Stimulated activated CD4-positive, alpha-beta T cell treated with anti-CD3 and anti-CD28 coated beads, Interleukin-1b, Interleukin-23, amount 100 ng/mL, for 24 hours (primary cell): ENCODE measurements at regions not wholly inside any gene's neighbourhood (a gene's known extent, or its start where the extent isn't known, plus 50 kb on each side); places are given as distances from the start of the nearest gene placed in this dataset.

ENCODE experiments used
- DNase-seq, 4 experiments: peaks; one replicate each; pipeline ENCODE4 v3.0.0-alpha.2; 2020; ENCODE audit warnings: low read depth in 4 of 4, low spot score in 1 of 4

- DNase-seq: no peak
Observed at GRCh38 chr2:82289446-82289845, 1984.9 kb upstream of the LRRTM1 start.

- DNase-seq: no peak
Observed at GRCh38 chr2:82283075-82283474, 1978.5 kb upstream of the LRRTM1 start.

- DNase-seq: no peak
Observed at GRCh38 chr2:82282111-82282882, 1977.7 kb upstream of the LRRTM1 start.

DNA sequence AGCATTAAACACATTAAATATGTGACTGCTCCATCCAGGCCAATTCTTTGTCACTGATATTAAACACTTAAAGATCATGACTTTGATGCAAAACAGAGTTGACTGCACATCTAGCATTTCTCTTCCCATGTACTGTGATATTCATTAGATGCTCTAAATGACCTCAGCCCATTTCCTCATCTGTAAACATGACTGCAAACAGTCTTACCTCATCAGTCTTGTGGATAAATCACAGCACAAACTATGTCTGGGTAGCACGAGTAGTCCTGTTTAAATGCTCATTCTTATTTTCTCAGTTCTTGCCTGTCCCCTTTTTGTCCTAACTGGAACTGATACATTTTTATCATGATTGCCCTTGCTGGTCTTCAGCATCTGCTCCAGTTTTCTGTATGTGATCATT lies 1974.8 kb upstream of the LRRTM1 start:
- no peak for DNase-seq

GRCh38 chr2:82278416-82278815 lies 1973.9 kb upstream of the LRRTM1 start:
- DNase-seq: no peak

GRCh38 chr2:82275599-82275998 lies 1971.0 kb upstream of the LRRTM1 start:
- no peak for DNase-seq

- no peak for DNase-seq
Observed at GRCh38 chr2:82268446-82268845, 1963.9 kb upstream of the LRRTM1 start.

- DNase-seq: no peak
Observed at GRCh38 chr2:82260521-82260920, 1956.0 kb upstream of the LRRTM1 start.

DNA sequence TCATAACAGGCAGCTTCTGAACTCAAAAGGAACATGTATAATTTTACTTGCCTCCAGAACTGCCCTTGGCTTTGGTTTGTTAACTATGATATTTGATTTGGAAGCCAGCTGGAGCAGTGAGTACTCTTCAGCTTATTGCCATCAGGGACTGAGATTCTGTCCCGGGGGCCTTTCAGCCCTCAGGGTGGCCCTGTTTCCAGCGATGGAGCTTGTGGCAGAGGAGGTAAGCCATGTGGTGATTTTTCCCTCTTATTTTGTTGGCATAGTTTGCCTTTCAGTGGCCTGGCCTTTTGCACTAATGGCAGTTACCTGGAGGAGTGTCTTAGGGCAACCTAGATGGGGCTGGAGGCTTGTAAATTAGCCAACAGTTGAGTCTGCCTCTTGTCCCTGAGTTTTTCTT lies 1955.0 kb upstream of the LRRTM1 start:
- no peak for DNase-seq

DNA sequence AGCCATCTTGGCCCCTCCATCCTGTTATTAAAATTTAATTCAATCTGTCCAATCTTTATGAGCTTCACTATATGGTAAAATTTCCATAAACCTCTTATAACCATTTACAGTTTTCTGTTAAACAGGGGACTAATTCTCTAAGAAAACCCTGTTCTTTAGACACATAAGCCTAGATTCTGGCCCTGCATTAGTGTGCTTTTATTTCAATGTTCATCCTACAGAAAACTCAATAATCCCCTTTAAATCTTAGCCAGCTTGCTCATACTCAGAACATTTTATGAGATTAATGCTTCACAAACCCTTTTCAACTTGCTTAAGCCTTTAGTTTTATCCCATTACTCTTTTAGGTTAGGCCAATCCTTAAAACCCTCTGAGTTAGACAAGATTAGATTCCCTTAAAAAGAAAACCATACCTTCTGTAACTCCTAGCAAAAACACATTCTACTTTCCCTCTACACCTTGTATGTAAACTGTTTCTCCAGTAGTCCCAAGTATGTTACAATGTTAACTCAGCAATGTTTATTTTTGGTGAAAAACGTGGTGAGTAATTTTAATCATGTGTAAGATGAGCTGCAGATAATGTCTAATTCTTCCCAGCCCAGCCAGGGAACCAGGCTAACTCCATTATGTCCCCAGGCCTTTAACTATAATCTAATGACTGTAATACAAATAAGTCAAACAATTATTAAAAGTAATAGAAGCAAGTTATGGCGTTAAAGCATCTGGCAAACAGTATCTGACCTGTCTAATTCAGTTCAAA lies 1953.4 kb upstream of the LRRTM1 start:
- no peak for DNase-seq

DNA sequence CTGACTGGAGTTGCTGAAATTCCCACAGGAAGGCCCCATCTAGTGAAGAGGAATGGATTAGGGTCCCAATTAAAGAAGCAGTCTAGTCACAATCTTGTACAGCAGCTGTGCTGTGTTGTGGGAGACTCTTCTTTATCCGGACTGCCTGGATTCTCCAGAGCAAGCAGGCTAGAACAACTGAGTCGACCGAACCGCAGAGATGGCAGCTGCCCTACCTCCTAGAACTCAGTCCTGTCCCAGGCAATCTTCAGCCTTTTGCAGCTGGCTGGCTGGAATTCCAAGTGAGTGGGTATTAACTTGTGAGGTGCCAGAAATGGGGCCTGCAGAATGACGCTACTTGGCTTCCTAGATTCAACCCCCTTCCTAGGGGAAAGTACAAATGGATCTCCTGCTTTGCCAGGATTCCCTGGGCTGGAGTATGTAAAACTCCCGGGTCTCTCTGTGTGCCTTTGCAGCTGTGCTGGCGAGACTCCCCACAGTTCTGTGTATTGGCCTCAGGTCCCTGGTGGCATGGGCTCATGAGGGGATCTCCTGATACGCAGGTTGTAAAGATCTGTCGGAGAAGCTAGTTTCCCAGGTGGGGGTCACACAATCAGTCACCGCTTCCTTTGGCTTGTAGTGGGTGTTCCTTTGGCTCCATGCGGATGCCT lies 1952.6 kb upstream of the LRRTM1 start:
- no peak for DNase-seq

- DNase-seq: no peak
Observed at GRCh38 chr2:82256288-82256687, 1951.7 kb upstream of the LRRTM1 start.

GRCh38 chr2:82254728-82255127 lies 1950.2 kb upstream of the LRRTM1 start:
- no peak for DNase-seq

GRCh38 chr2:82246220-82246775 lies 1941.7 kb upstream of the LRRTM1 start:
- no peak for DNase-seq

- DNase-seq: no peak
Observed at GRCh38 chr2:82239176-82239575, 1934.6 kb upstream of the LRRTM1 start.

DNA sequence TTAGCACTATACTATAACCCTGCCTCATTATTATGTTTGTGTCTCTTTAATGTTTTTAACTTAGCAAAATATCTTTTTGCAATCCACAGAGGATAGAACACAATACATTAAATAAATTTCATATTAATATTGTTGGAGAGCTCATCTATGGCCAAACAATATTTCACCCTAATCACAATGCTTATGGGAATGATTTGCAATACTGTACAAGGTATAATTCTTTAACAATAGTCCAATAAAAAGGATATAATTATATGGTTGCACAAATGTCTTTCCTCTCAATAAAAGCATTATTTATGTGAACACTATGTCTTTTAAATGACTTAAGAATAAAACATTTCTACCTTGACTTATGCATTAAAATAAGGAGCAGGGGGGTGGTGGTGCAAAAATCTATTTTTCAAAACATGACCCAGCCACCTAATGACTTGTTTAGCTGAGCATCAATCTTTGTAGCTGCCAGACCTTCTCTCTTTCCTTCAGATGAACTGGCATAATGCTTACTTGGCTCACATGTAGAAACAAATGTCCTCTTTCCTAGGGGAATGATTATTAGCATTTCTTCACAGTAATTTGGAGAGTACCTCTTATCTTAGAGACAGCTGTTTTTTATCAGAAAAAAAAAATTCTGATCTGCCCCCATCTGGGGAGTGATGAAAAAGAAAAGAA lies 1933.6 kb upstream of the LRRTM1 start:
- DNase-seq: no peak

GRCh38 chr2:82234283-82234874 lies 1929.8 kb upstream of the LRRTM1 start:
- no peak for DNase-seq

DNA sequence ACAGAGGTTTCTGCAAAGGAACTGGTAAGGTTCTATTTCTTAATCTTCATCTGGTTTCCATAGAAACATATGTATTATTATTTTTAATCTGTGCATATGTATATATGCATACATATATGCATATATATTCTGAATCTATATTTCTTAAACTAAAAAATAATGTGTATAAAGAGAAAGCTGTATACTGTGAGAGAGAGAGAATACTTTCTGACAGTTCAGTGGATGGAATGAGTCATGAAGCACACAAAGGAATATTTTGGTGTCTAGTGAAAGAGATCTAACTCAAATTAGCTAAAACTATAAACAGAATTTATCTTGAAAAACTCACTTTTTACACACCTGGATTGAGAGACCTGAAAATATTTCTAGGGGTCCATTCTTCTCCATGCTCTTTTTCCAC lies 1929.3 kb upstream of the LRRTM1 start:
- no peak for DNase-seq

- no peak for DNase-seq
Observed at GRCh38 chr2:82230406-82230805, 1925.9 kb upstream of the LRRTM1 start.

GRCh38 chr2:82226441-82226840 lies 1921.9 kb upstream of the LRRTM1 start:
- no peak for DNase-seq
